ENCODE measurements at regions not wholly inside any gene's neighbourhood (a gene's known extent, or its start where the extent isn't known, plus 50 kb on each side); places are given as distances from the start of the nearest gene placed in this dataset.

DNA sequence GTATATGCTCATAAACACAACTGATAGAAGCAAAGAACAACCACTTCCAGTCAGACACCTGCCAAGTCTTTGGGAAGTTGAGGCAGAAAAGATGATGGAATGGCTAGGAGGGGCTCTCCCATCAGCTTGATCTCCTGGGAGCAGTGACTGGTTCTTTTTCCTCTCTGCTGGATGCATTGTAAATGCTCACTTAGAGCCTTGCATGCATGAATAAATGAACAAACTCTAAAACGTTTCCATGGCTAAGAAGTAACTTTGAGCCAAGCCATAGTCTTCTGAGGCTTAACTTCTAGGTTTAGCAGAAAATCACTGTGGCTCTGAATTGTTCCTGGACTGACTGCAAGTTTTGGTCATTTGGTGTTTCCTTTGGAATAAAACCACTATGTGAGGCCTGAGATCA lies 166.4 kb upstream of the CITED2 start:
- TF ChIP-seq, protein P1, sequence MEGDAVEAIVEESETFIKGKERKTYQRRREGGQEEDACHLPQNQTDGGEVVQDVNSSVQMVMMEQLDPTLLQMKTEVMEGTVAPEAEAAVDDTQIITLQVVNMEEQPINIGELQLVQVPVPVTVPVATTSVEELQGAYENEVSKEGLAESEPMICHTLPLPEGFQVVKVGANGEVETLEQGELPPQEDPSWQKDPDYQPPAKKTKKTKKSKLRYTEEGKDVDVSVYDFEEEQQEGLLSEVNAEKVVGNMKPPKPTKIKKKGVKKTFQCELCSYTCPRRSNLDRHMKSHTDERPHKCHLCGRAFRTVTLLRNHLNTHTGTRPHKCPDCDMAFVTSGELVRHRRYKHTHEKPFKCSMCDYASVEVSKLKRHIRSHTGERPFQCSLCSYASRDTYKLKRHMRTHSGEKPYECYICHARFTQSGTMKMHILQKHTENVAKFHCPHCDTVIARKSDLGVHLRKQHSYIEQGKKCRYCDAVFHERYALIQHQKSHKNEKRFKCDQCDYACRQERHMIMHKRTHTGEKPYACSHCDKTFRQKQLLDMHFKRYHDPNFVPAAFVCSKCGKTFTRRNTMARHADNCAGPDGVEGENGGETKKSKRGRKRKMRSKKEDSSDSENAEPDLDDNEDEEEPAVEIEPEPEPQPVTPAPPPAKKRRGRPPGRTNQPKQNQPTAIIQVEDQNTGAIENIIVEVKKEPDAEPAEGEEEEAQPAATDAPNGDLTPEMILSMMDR (IDR thresholded peaks at IDR 0.05): no peak
- no peak for TF ChIP-seq ZFX (IDR thresholded peaks at IDR 0.05; ENCODE audit: borderline replicate concordance)
